ENCODE measurements at regions not wholly inside any gene's neighbourhood (a gene's known extent, or its start where the extent isn't known, plus 50 kb on each side); places are given as distances from the start of the nearest gene placed in this dataset.
"Not testable (repeated sequence)": the region's sequence is repeated elsewhere in the genome, so short reads cannot be mapped to it uniquely, and the experiment has no call there.

- no peak overlapping the region for H3K27ac ChIP-seq (ENCODE audit: low read depth in 2 of 2, low read length in 2 of 2)
- no peaks in the 10 kb centered on the region for H3K4me1 ChIP-seq (ENCODE audit: control insufficient read depth in 2 of 2, insufficient read depth in 2 of 2, low read length in 2 of 2)
- H3K27me3 ChIP-seq (ENCODE audit: control insufficient read depth in 2 of 2, insufficient read depth in 2 of 2, low read length in 2 of 2), result no peaks in the 10 kb centered on the region
- H3K9me3 ChIP-seq (ENCODE audit: control insufficient read depth in 2 of 2, low read length in 2 of 2), result no peaks in the 10 kb centered on the region
- no peaks in the 10 kb centered on the region for H3K36me3 ChIP-seq (ENCODE audit: control insufficient read depth in 2 of 2, insufficient read depth in 2 of 2, low read length in 2 of 2)
- H3K4me3 ChIP-seq (ENCODE audit: low read length in 2 of 2), result no peak overlapping the region
- H3K9ac ChIP-seq (ENCODE audit: low read depth in 1 of 2, low read length in 2 of 2), result no peak overlapping the region
Measured at GRCh38 chr14:37888234-37888633, 292.8 kb downstream of the TTC6 start.

- no peaks in the 10 kb centered on the region for H3K9me3 ChIP-seq (ENCODE audit: control insufficient read depth in 2 of 2, low read length in 2 of 2)
- H3K9ac ChIP-seq (ENCODE audit: low read depth in 1 of 2, low read length in 2 of 2), result no peak overlapping the region
- no peaks in the 10 kb centered on the region for H3K27me3 ChIP-seq (ENCODE audit: control insufficient read depth in 2 of 2, insufficient read depth in 2 of 2, low read length in 2 of 2)
- no peaks in the 10 kb centered on the region for H3K4me1 ChIP-seq (ENCODE audit: control insufficient read depth in 2 of 2, insufficient read depth in 2 of 2, low read length in 2 of 2)
- H3K4me3 ChIP-seq (ENCODE audit: low read length in 2 of 2), result no peak overlapping the region
- no peaks in the 10 kb centered on the region for H3K36me3 ChIP-seq (ENCODE audit: control insufficient read depth in 2 of 2, insufficient read depth in 2 of 2, low read length in 2 of 2)
- H3K27ac ChIP-seq (ENCODE audit: low read depth in 2 of 2, low read length in 2 of 2), result no peak overlapping the region
Measured at GRCh38 chr14:37889087-37889486, 293.7 kb downstream of the TTC6 start.

- no peaks in the 10 kb centered on the region for H3K27me3 ChIP-seq (ENCODE audit: control insufficient read depth in 2 of 2, insufficient read depth in 2 of 2, low read length in 2 of 2)
- no peaks in the 10 kb centered on the region for H3K36me3 ChIP-seq (ENCODE audit: control insufficient read depth in 2 of 2, insufficient read depth in 2 of 2, low read length in 2 of 2)
- no peak overlapping the region for H3K9ac ChIP-seq (ENCODE audit: low read depth in 1 of 2, low read length in 2 of 2)
- H3K4me3 ChIP-seq (ENCODE audit: low read length in 2 of 2), result no peak overlapping the region
- no peaks in the 10 kb centered on the region for H3K4me1 ChIP-seq (ENCODE audit: control insufficient read depth in 2 of 2, insufficient read depth in 2 of 2, low read length in 2 of 2)
- H3K27ac ChIP-seq (ENCODE audit: low read depth in 2 of 2, low read length in 2 of 2), result no peak overlapping the region
- H3K9me3 ChIP-seq (ENCODE audit: control insufficient read depth in 2 of 2, low read length in 2 of 2), result no peaks in the 10 kb centered on the region
Measured at GRCh38 chr14:37890095-37890494, 294.7 kb downstream of the TTC6 start.

- H3K27ac ChIP-seq (ENCODE audit: low read depth in 2 of 2, low read length in 2 of 2); H3K9ac ChIP-seq (ENCODE audit: low read depth in 1 of 2, low read length in 2 of 2); H3K27me3 ChIP-seq (ENCODE audit: control insufficient read depth in 2 of 2, insufficient read depth in 2 of 2, low read length in 2 of 2); H3K4me3 ChIP-seq (ENCODE audit: low read length in 2 of 2); H3K9me3 ChIP-seq (ENCODE audit: control insufficient read depth in 2 of 2, low read length in 2 of 2); H3K4me1 ChIP-seq (ENCODE audit: control insufficient read depth in 2 of 2, insufficient read depth in 2 of 2, low read length in 2 of 2); H3K36me3 ChIP-seq (ENCODE audit: control insufficient read depth in 2 of 2, insufficient read depth in 2 of 2, low read length in 2 of 2): not testable (repeated sequence)
Measured at GRCh38 chr14:37891500-37891899, 296.1 kb downstream of the TTC6 start.

- no peak overlapping the region for H3K27ac ChIP-seq (ENCODE audit: low read depth in 2 of 2, low read length in 2 of 2)
- H3K4me1 ChIP-seq (ENCODE audit: control insufficient read depth in 2 of 2, insufficient read depth in 2 of 2, low read length in 2 of 2), result no peaks in the 10 kb centered on the region
- no peaks in the 10 kb centered on the region for H3K36me3 ChIP-seq (ENCODE audit: control insufficient read depth in 2 of 2, insufficient read depth in 2 of 2, low read length in 2 of 2)
- H3K27me3 ChIP-seq (ENCODE audit: control insufficient read depth in 2 of 2, insufficient read depth in 2 of 2, low read length in 2 of 2), result no peaks in the 10 kb centered on the region
- H3K9ac ChIP-seq (ENCODE audit: low read depth in 1 of 2, low read length in 2 of 2), result no peak overlapping the region
- H3K9me3 ChIP-seq (ENCODE audit: control insufficient read depth in 2 of 2, low read length in 2 of 2), result no peaks in the 10 kb centered on the region
- no peak overlapping the region for H3K4me3 ChIP-seq (ENCODE audit: low read length in 2 of 2)
Measured at GRCh38 chr14:37894463-37894862, 299.0 kb downstream of the TTC6 start.

- Histone ChIP-seq H3K36me3 (ENCODE audit: control insufficient read depth in 2 of 2, insufficient read depth in 2 of 2, low read length in 2 of 2) (no peaks in the 10 kb centered on the region), H3K4me1 (ENCODE audit: control insufficient read depth in 2 of 2, insufficient read depth in 2 of 2, low read length in 2 of 2) (no peaks in the 10 kb centered on the region), H3K9ac (ENCODE audit: low read depth in 1 of 2, low read length in 2 of 2) (no peak overlapping the region), H3K4me3 (ENCODE audit: low read length in 2 of 2) (no peak overlapping the region), H3K27me3 (ENCODE audit: control insufficient read depth in 2 of 2, insufficient read depth in 2 of 2, low read length in 2 of 2) (no peaks in the 10 kb centered on the region), H3K27ac (ENCODE audit: low read depth in 2 of 2, low read length in 2 of 2) (no peak overlapping the region), H3K9me3 (ENCODE audit: control insufficient read depth in 2 of 2, low read length in 2 of 2) (no peaks in the 10 kb centered on the region)
Measured at GRCh38 chr14:37899365-37899764, 303.9 kb downstream of the TTC6 start.

- Histone ChIP-seq H3K9ac (ENCODE audit: low read depth in 1 of 2, low read length in 2 of 2) (no peak overlapping the region), H3K27ac (ENCODE audit: low read depth in 2 of 2, low read length in 2 of 2) (no peak overlapping the region), H3K4me1 (ENCODE audit: control insufficient read depth in 2 of 2, insufficient read depth in 2 of 2, low read length in 2 of 2) (no peaks in the 10 kb centered on the region), H3K4me3 (ENCODE audit: low read length in 2 of 2) (no peak overlapping the region), H3K9me3 (ENCODE audit: control insufficient read depth in 2 of 2, low read length in 2 of 2) (no peaks in the 10 kb centered on the region), H3K27me3 (ENCODE audit: control insufficient read depth in 2 of 2, insufficient read depth in 2 of 2, low read length in 2 of 2) (no peaks in the 10 kb centered on the region), H3K36me3 (ENCODE audit: control insufficient read depth in 2 of 2, insufficient read depth in 2 of 2, low read length in 2 of 2) (no peaks in the 10 kb centered on the region)
Measured at GRCh38 chr14:37900561-37900960, 305.1 kb downstream of the TTC6 start.

GRCh38 chr14:37901978-37902377, 305.7 kb upstream of the SSTR1 start:
- Histone ChIP-seq H3K4me3 (ENCODE audit: low read length in 2 of 2) (no peak overlapping the region), H3K27ac (ENCODE audit: low read depth in 2 of 2, low read length in 2 of 2) (no peak overlapping the region), H3K9ac (ENCODE audit: low read depth in 1 of 2, low read length in 2 of 2) (no peak overlapping the region), H3K4me1 (ENCODE audit: control insufficient read depth in 2 of 2, insufficient read depth in 2 of 2, low read length in 2 of 2) (no peaks in the 10 kb centered on the region), H3K27me3 (ENCODE audit: control insufficient read depth in 2 of 2, insufficient read depth in 2 of 2, low read length in 2 of 2) (no peaks in the 10 kb centered on the region), H3K36me3 (ENCODE audit: control insufficient read depth in 2 of 2, insufficient read depth in 2 of 2, low read length in 2 of 2) (no peaks in the 10 kb centered on the region), H3K9me3 (ENCODE audit: control insufficient read depth in 2 of 2, low read length in 2 of 2) (no peaks in the 10 kb centered on the region)

GRCh38 chr14:37903343-37904191, 304.1 kb upstream of the SSTR1 start:
- Histone ChIP-seq H3K4me3 (ENCODE audit: low read length in 2 of 2) (no peak overlapping the region), H3K9me3 (ENCODE audit: control insufficient read depth in 2 of 2, low read length in 2 of 2) (no peaks in the 10 kb centered on the region), H3K36me3 (ENCODE audit: control insufficient read depth in 2 of 2, insufficient read depth in 2 of 2, low read length in 2 of 2) (no peaks in the 10 kb centered on the region), H3K27me3 (ENCODE audit: control insufficient read depth in 2 of 2, insufficient read depth in 2 of 2, low read length in 2 of 2) (no peaks in the 10 kb centered on the region), H3K27ac (ENCODE audit: low read depth in 2 of 2, low read length in 2 of 2) (no peak overlapping the region), H3K4me1 (ENCODE audit: control insufficient read depth in 2 of 2, insufficient read depth in 2 of 2, low read length in 2 of 2) (no peaks in the 10 kb centered on the region), H3K9ac (ENCODE audit: low read depth in 1 of 2, low read length in 2 of 2) (no peak overlapping the region)

- Histone ChIP-seq H3K4me3 (ENCODE audit: low read length in 2 of 2) (no peak overlapping the region), H3K27ac (ENCODE audit: low read depth in 2 of 2, low read length in 2 of 2) (no peak overlapping the region), H3K4me1 (ENCODE audit: control insufficient read depth in 2 of 2, insufficient read depth in 2 of 2, low read length in 2 of 2) (no peaks in the 10 kb centered on the region), H3K36me3 (ENCODE audit: control insufficient read depth in 2 of 2, insufficient read depth in 2 of 2, low read length in 2 of 2) (no peaks in the 10 kb centered on the region), H3K9ac (ENCODE audit: low read depth in 1 of 2, low read length in 2 of 2) (no peak overlapping the region), H3K9me3 (ENCODE audit: control insufficient read depth in 2 of 2, low read length in 2 of 2) (no peaks in the 10 kb centered on the region), H3K27me3 (ENCODE audit: control insufficient read depth in 2 of 2, insufficient read depth in 2 of 2, low read length in 2 of 2) (no peaks in the 10 kb centered on the region)
Measured at GRCh38 chr14:37924622-37925021, 283.1 kb upstream of the SSTR1 start.

Data from mucosa of rectum (tissue), 2 donors.